ENCODE measurements at regions not wholly inside any gene's neighbourhood (a gene's known extent, or its start where the extent isn't known, plus 50 kb on each side); places are given as distances from the start of the nearest gene placed in this dataset.

GRCh38 chrX:1895583-1895982 is 280.7 kb downstream of the ASMT start:
- peaks cover 0 to 4% (median 2%) of the 10 kb centered on the region in 3 donors for H3K27me3 Mint-ChIP-seq (ENCODE audit: low read depth in 3 of 3)
- Histone ChIP-seq H3K4me2 (replicated peaks; ENCODE audit: extremely low read depth, low read length, poor library complexity, severe bottlenecking) (no peak overlapping the region), H3K9ac (ENCODE audit: insufficient read depth, low read length, poor library complexity, severe bottlenecking) (no peak overlapping the region), H3K27ac (ENCODE audit: low read depth in 1 of 2, low read length in 2 of 2) (no peak overlapping the region), H3K27me3 (ENCODE audit: control insufficient read depth in 2 of 2, insufficient read depth in 2 of 2, low read length in 2 of 2) (no peaks in the 10 kb centered on the region), H4K20me1 (ENCODE audit: insufficient read depth, low read length) (no peaks in the 10 kb centered on the region), H3K4me3 (replicated peaks in 1 of 3; ENCODE audit: low read depth in 2 of 3, low read length in 3 of 3) (no peak overlapping the region), H3K36me3 (replicated peaks in 1 of 2; ENCODE audit: control insufficient read depth in 1 of 2, insufficient read depth in 2 of 2, low read length in 2 of 2) (no peaks in the 10 kb centered on the region), H3K79me2 (ENCODE audit: insufficient read depth, low read length) (no peaks in the 10 kb centered on the region), H3K4me1 (ENCODE audit: control insufficient read depth in 1 of 2, insufficient read depth in 2 of 2, low read length in 2 of 2) (no peaks in the 10 kb centered on the region), H3K9me3 (replicated peaks in 1 of 2; ENCODE audit: control insufficient read depth in 1 of 2, insufficient read depth in 1 of 2, low read length in 2 of 2) (peaks cover 0 to 4% of the 10 kb centered on the region in 2 donors), H2AFZ (ENCODE audit: insufficient read depth, low read depth, low read length, poor library complexity, severe bottlenecking) (no peak overlapping the region)
- H3K4me1 Mint-ChIP-seq, result no peaks in the 10 kb centered on the region
- H3K36me3 Mint-ChIP-seq, result no peaks in the 10 kb centered on the region
- no peak overlapping the region for H3K27ac Mint-ChIP-seq
- peaks cover 0 to 15% (median 5%) of the 10 kb centered on the region in 7 donors for H3K9me3 Mint-ChIP-seq
- no peak overlapping the region for H3K4me3 Mint-ChIP-seq
- no peak for TF ChIP-seq CTCF (IDR thresholded peaks at IDR 0.05)
- DNase-seq, result no peak
- intact Hi-C loops (cut with micrococcal nuclease), result no loop called here

GRCh38 chrX:1899841-1900240 is 285.0 kb downstream of the ASMT start:
- Mint-ChIP-seq H3K4me1 (no peaks in the 10 kb centered on the region), H3K27ac (no peak overlapping the region), H3K4me3 (no peak overlapping the region), H3K36me3 (no peaks in the 10 kb centered on the region), H3K27me3 (ENCODE audit: low read depth in 3 of 3) (peaks cover 0 to 4% (median 3%) of the 10 kb centered on the region in 3 donors), H3K9me3 (peaks cover 0 to 15% (median 5%) of the 10 kb centered on the region in 7 donors)
- no peak overlapping the region for H2AFZ ChIP-seq (ENCODE audit: insufficient read depth, low read depth, low read length, poor library complexity, severe bottlenecking)
- H3K4me3 ChIP-seq (replicated peaks in 1 of 3; ENCODE audit: low read depth in 2 of 3, low read length in 3 of 3), result no peak overlapping the region
- no peak overlapping the region for H3K4me2 ChIP-seq (replicated peaks; ENCODE audit: extremely low read depth, low read length, poor library complexity, severe bottlenecking)
- H4K20me1 ChIP-seq (ENCODE audit: insufficient read depth, low read length), result no peaks in the 10 kb centered on the region
- H3K4me1 ChIP-seq (ENCODE audit: control insufficient read depth in 1 of 2, insufficient read depth in 2 of 2, low read length in 2 of 2), result no peaks in the 10 kb centered on the region
- DNase-seq, result no peak
- intact Hi-C loops (cut with micrococcal nuclease), result no loop called here
- H3K27me3 ChIP-seq (ENCODE audit: control insufficient read depth in 2 of 2, insufficient read depth in 2 of 2, low read length in 2 of 2), result no peaks in the 10 kb centered on the region
- TF ChIP-seq CTCF (IDR thresholded peaks at IDR 0.05), result no peak
- no peak overlapping the region for H3K9ac ChIP-seq (ENCODE audit: insufficient read depth, low read length, poor library complexity, severe bottlenecking)
- H3K27ac ChIP-seq (ENCODE audit: low read depth in 1 of 2, low read length in 2 of 2), result no peak overlapping the region
- no peaks in the 10 kb centered on the region for H3K79me2 ChIP-seq (ENCODE audit: insufficient read depth, low read length)
- WGBS (ENCODE audit: insufficient coverage), result 80% methylated on average over 1 of the region's 12 CpGs
- peaks cover 0 to 4% of the 10 kb centered on the region in 2 donors for H3K9me3 ChIP-seq (replicated peaks in 1 of 2; ENCODE audit: control insufficient read depth in 1 of 2, insufficient read depth in 1 of 2, low read length in 2 of 2)
- no peaks in the 10 kb centered on the region for H3K36me3 ChIP-seq (replicated peaks in 1 of 2; ENCODE audit: control insufficient read depth in 1 of 2, insufficient read depth in 2 of 2, low read length in 2 of 2)

All from CD14-positive monocyte (primary cell).